HG02870 (cell line): ENCODE measurements at regions not wholly inside any gene's neighbourhood (a gene's known extent, or its start where the extent isn't known, plus 50 kb on each side); places are given as distances from the start of the nearest gene placed in this dataset.
"Not testable (repeated sequence)": the region's sequence is repeated elsewhere in the genome, so short reads cannot be mapped to it uniquely, and the experiment has no call there.

ENCODE experiments used
- ATAC-seq: cut with Tn5 transposase; IDR thresholded peaks from one replicate; pipeline ENCODE4 v1.9.1; 2021; ENCODE audit warnings: mild to moderate bottlenecking, moderate library complexity; ENCODE audit not compliant: unreplicated experiment

- no peak for ATAC-seq
These were observed 66.1 kb downstream of the GADD45G start for GRCh38 chr9:89670801-89671434.

DNA sequence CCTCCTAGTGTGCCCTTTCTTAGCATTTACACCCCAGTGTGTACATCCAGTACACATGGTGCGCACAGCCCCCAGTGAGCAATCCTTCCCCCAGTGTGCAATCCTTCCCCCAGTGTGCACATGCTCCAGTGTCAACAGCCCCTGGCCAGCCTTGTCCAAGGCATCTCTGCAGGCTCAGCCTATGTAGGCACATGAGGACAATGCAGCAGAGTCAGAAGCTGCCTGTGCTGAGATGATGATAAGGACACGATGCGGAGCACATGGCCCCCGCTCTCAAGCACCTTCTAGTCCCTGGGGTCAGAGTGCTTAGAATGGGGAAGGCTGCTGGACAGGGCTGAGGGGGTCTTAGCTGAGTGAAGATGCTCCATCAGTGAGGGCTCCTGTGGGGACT lies 69.8 kb downstream of the GADD45G start:
- ATAC-seq = no peak

DNA sequence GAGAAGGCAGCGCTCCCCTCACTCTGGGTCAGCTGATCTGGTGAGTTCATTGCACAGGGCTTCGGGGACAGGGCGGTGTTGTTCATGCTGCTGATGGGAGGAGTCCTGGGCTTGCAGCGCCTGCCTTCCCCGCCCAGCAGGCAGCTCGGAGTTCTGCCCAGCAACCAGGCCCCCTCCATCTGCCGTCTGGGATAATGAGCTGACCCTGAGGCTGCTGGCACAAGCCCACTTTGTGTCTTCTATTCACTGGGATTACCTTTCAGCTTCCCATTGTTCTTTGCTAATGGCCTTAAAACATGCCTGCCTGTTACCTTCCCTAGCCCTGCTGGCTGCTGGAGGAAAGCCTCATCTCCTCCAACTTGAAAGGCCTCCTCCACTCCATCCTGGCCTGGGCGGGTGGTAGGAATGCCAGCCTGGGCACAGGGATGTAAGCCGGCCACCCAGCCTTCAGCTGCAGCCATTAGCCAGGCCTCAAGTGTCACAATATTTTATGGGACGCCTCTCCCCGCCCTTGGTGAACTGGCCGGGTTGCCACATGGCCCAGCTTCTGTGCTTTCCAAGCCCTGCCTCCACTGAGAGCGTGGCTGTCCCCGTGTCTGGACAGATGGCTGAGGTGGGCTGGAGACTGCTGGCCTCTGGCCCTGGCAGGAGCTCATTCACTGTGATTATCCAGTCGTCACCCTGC lies 70.4 kb downstream of the GADD45G start:
- ATAC-seq = no peak

GRCh38 chr9:89676281-89676680 lies 71.5 kb downstream of the GADD45G start:
- no peak for ATAC-seq

- ATAC-seq = no peak
These were observed 73.0 kb downstream of the GADD45G start for GRCh38 chr9:89677702-89678395.

GRCh38 chr9:89678396-89679015 lies 73.7 kb downstream of the GADD45G start:
- ATAC-seq = no peak

DNA sequence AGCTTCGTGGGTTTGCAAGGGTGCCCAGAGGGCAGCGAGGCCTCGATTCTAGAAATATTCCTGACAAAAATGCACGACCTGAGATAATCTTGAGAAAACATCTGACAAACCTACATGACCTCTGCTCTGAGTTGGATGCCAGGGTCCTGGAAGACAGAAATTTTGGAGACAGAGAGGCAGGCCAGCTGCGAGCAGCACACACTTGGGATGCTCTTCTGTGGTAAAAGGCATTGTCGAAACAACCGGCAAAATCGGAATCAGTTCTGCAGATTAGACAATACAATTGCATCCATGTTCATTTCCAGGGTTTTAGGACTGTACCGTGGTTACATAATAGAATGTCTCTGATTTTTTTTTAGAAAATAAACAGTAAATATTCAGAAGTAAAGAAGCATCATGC lies 74.2 kb downstream of the GADD45G start:
- no peak for ATAC-seq

GRCh38 chr9:89679581-89679980 lies 74.8 kb downstream of the GADD45G start:
- ATAC-seq = no peak

DNA sequence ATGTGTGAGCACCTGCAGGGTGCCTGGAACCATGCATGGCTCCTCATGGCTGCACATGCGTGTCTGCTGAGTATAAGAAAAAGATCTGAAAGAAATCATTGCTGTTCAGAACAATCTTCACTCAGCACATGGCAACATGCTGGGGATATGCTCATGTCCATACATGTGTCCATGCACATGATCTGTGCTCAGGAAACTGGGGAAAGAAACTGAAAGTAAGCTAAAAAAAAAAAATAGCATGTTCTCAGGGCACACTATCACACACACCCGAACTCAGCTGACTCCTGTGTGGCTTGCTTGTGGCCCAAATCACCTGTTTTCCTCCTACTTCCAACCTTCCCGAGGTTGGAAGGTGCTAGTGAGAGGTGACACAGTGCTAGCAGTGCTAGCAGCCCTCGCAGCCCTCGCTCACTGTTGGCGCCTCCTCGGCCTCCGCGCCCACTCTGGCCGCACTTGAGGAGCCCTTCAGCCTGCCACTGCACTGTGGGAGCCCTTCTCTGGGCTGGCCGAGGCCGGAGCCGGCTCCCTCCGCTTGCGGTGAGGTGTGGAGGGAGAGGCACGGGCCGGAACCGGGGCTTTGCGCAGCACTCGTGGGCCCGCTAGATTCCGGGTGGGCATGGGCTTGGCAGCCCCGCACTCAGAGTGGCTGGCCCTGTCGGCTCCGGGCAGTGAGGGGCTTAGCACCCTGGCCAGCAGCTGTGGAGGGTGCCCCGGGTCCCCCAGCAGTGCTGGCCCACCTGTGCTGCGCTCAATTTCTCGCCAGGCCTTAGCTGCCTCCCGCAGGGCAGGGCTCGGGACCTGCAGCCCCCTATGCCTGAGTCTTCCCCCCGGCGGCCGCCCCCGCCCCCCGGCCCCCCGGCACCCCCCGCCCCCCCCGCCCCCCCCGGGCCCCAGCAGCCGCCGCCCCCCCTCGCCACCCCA lies 76.0 kb downstream of the GADD45G start:
- no peak for ATAC-seq

- not testable (repeated sequence) for ATAC-seq
These were observed 76.7 kb downstream of the GADD45G start for GRCh38 chr9:89681468-89681859.

GRCh38 chr9:89683626-89684025 lies 78.8 kb downstream of the GADD45G start:
- no peak for ATAC-seq

DNA sequence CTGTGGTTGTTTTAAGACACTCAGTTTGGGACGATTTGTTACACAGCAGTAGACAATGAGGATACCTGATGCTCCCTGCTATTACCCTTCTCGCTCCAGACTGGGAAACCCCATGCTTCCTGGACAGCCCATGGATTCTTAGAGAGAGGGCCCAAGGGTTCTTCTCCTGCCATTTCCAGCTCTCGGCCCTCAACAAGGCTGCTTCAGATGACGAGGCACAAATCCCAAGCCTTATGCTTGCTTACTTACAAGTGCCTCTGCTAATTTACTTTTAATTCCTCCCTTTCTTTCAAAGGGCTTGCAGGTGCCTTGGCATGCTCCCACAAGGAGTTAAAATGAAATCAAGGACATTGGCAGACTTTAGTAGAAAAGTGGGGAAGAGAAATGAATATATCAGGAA lies 79.4 kb downstream of the GADD45G start:
- no peak for ATAC-seq

- ATAC-seq = no peak
These were observed 80.3 kb downstream of the GADD45G start for GRCh38 chr9:89684912-89685636.

- no peak for ATAC-seq
These were observed 80.9 kb downstream of the GADD45G start for GRCh38 chr9:89685698-89686097.

- no peak for ATAC-seq
These were observed 81.3 kb downstream of the GADD45G start for GRCh38 chr9:89686126-89686525.

GRCh38 chr9:89686621-89687020 lies 81.8 kb downstream of the GADD45G start:
- ATAC-seq = no peak

DNA sequence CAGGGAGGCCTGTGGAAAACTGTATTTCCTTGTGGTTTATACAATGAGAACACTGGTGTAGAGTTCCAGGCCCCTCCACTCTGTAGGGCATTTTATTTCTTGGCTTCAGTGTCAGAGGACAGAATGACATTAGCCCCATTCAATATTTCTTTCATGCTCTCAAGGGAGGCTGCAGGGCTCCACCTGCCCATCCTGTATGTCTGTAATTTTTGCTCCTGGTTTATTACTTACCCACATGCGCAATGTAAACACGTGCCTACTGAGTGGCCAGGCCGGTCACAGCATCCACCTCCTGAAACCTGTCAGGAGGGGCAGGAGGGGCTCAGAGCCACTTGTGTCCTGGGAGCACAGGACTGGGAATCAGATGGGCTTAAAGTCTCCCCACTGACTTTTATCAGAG lies 82.4 kb downstream of the GADD45G start:
- no peak for ATAC-seq

GRCh38 chr9:89687848-89688247 lies 83.0 kb downstream of the GADD45G start:
- no peak for ATAC-seq

GRCh38 chr9:89689321-89689720 lies 84.5 kb downstream of the GADD45G start:
- not testable (repeated sequence) for ATAC-seq

DNA sequence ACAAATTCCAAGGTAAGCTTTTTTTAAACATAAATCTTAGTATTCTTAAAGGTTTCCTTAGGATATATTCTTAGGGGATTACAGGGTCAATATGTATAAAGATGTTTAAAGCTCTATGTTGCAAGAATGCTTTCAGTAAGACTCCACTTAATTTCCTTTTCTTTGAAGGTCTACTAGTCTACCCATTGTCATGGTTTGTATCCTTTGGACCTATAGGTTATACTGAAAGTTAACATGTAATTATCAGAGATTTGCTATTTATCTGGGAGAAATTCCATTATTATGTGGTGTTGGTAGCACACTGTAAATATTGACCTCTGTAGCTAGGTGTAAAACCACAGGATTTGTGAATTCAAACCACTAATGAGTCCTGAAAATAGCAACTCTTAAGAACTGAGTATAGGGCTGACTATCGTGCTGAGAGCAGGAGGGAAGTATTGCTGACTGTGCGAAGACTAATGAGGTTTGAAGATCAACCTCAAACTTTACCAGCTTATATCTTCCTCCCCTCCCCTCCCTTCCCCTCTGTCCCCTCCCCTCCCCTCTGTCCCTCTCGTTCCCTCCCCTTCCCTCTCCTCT lies 85.6 kb downstream of the GADD45G start:
- ATAC-seq = peak; percentile 89
